Gastrocnemius medialis (tissue), 4 donors: ENCODE measurements at regions not wholly inside any gene's neighbourhood (a gene's known extent, or its start where the extent isn't known, plus 50 kb on each side); places are given as distances from the start of the nearest gene placed in this dataset.

Source experiments
- ATAC-seq, 2 donors: fragments of 150-250 bp; one replicate each; pipeline ENCODE4 v1.9.1; 2016
- DNase-seq, 2 donors: peaks; one replicate each; pipeline ENCODE4 v3.0.0-alpha.2; 2019
- H3K27ac ChIP-seq, 4 donors: fragments of 200-600 bp; sonication (generic); 1 replicate in 1 of 4; 2 replicates in 3 of 4; pipeline ENCODE4 v1.5.1; 2016 to 2018; ENCODE audit warnings: mild to moderate bottlenecking in 2 of 4, moderate library complexity in 1 of 4
- H3K27me3 ChIP-seq, 3 donors: fragments of 200-600 bp; sonication (generic) in 2 of 3; 1 replicate in 1 of 3; 2 replicates in 2 of 3; pipeline versions ENCODE4 v1.5.1 to v1.6.0; 2016 to 2019; ENCODE audit warnings: mild to moderate bottlenecking in 1 of 3, moderate library complexity in 1 of 3
- H3K36me3 ChIP-seq, 2 donors: fragments of 200-600 bp; sonication (generic) in 1 of 2; one replicate each; pipeline ENCODE4 v1.5.1; 2017 to 2018
- H3K4me1 ChIP-seq, 2 donors: fragments of 200-600 bp; sonication (generic) in 1 of 2; one replicate each; pipeline ENCODE4 v1.5.1; 2016 to 2017; ENCODE audit warnings: mild to moderate bottlenecking in 2 of 2
- H3K4me3 ChIP-seq, 4 donors: fragments of 200-600 bp; sonication (generic) in 3 of 4; 1 replicate in 1 of 4; 2 replicates in 3 of 4; pipeline ENCODE4 v1.5.1; 2016 to 2019; ENCODE audit warnings: mild to moderate bottlenecking in 2 of 4
- H3K9me3 ChIP-seq, 3 donors: fragments of 200-600 bp; sonication (generic) in 2 of 3; 1 replicate in 1 of 3; 2 replicates in 2 of 3; pipeline ENCODE4 v1.5.1; 2016 to 2019
- POLR2A ChIP-seq, 2 donors: fragments of 450-650 bp; IDR thresholded peaks; one replicate each; pipeline ENCODE4 v1.6.1; 2017; ENCODE audit warnings: antibody characterized with exemption in 2 of 2, mild to moderate bottlenecking in 2 of 2, moderate library complexity in 2 of 2
- in situ Hi-C, 4 donors: fragments of 200-750 bp; cut with MboI; loops; one replicate each; pipeline versions ENCODE4 v1.15.0 to v1.8.0; 2017; ENCODE audit warnings: low sequenced_read_pairs in 4 of 4
- intact Hi-C: fragments of 100-400 bp; cut with DNase I; formaldehyde crosslinking; loops from one replicate; pipeline ENCODE4 v1.15.1; 2023; ENCODE audit warnings: low total_unique reads
- TF ChIP-seq, protein P1 (sequence below), 5 experiments: fragments of 450-650 bp in 3 of 5; fragments of 200-600 bp in 2 of 5; sonication (generic) in 2 of 5; IDR thresholded peaks in 4 of 5; conservative IDR thresholded peaks in 1 of 5; 1 replicate in 4 of 5; 2 replicates in 1 of 5; pipeline ENCODE4 v1.5.1; 2016 to 2019; ENCODE audit warnings: antibody characterized with exemption in 5 of 5, mild to moderate bottlenecking in 3 of 5, moderate library complexity in 3 of 5

DNA sequence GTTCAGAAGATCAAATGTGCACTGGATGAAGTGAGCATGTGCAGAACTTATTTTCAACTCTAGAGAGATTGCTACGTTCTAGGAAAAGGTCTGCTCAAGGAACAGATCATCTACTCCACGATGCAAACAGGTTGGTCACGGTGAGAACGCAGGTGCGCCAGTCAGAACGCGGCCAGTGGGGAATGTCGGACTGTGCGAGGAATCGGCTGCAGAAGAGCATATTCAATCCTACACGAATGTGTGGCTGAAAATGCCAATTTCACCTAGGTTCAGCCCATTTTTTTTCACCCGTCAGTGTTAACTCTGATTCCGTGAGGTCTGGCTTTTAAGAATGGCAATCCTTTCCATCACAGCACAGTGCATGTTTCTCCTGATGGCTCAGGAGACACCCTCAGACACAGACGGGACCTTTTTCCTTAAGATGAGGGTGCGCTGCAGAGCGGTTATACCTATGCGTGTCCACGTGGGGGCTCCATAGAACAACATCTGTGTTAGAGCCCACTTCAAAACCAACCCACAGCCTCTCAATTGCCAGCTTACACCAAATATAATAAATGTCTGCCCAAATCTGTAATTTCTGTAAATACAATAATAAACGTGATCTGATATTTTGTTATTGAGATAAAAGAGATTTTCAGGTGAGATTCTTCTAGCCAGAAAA is 250.4 kb downstream of the FOXA2 start:
- Histone ChIP-seq H3K27ac (no peak overlapping the region), H3K9me3 (no peaks in the 10 kb centered on the region), H3K4me1 (no peaks in the 10 kb centered on the region), H3K27me3 (peaks cover 0 to 8% (median 0%) of the 10 kb centered on the region in 3 donors), H3K36me3 (no peaks in the 10 kb centered on the region), H3K4me3 (no peak overlapping the region)
- TF ChIP-seq, protein P1, sequence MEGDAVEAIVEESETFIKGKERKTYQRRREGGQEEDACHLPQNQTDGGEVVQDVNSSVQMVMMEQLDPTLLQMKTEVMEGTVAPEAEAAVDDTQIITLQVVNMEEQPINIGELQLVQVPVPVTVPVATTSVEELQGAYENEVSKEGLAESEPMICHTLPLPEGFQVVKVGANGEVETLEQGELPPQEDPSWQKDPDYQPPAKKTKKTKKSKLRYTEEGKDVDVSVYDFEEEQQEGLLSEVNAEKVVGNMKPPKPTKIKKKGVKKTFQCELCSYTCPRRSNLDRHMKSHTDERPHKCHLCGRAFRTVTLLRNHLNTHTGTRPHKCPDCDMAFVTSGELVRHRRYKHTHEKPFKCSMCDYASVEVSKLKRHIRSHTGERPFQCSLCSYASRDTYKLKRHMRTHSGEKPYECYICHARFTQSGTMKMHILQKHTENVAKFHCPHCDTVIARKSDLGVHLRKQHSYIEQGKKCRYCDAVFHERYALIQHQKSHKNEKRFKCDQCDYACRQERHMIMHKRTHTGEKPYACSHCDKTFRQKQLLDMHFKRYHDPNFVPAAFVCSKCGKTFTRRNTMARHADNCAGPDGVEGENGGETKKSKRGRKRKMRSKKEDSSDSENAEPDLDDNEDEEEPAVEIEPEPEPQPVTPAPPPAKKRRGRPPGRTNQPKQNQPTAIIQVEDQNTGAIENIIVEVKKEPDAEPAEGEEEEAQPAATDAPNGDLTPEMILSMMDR (IDR thresholded peaks at IDR 0.05 in 4 of 5, conservative IDR thresholded peaks at IDR 0.05 in 1 of 5) = peak; percentile 48 to 76 (median 58)
- TF ChIP-seq POLR2A (IDR thresholded peaks at IDR 0.05) = no peak
- in situ Hi-C loops = loop anchor here (10.0 to 25.0 kb wide), 4 partner anchors 251 to 1003 kb away; partner anchors contain the start of gene FOXA2 (in 4 of the 4)
- ATAC-seq (peak; percentile 82 to 83), DNase-seq (peak; percentile 25 to 27)
- intact Hi-C loops = loop anchor here (1.0 to 10.0 kb wide), 2 partner anchors 350 to 1011 kb away; no protein-coding TSS in a partner anchor

GRCh38 chr20:22324505-22324904 is 259.9 kb downstream of the FOXA2 start:
- intact Hi-C loops = no loop called here
- no peak for ATAC-seq
- Histone ChIP-seq H3K4me1 (no peaks in the 10 kb centered on the region), H3K36me3 (no peaks in the 10 kb centered on the region), H3K4me3 (no peak overlapping the region), H3K27me3 (no peaks in the 10 kb centered on the region), H3K27ac (no peak overlapping the region), H3K9me3 (no peaks in the 10 kb centered on the region)
- no peak for DNase-seq
- in situ Hi-C loops = loop anchor here in 2 of 4 donors (25.0 kb wide), 2 partner anchors 612 to 663 kb away; partner anchors contain the start of gene PAX1 (in 2 of the 2)
- TF ChIP-seq, protein P1 (IDR thresholded peaks at IDR 0.05 in 4 of 5, conservative IDR thresholded peaks at IDR 0.05 in 1 of 5) = no peak
- TF ChIP-seq POLR2A (IDR thresholded peaks at IDR 0.05) = no peak

DNA sequence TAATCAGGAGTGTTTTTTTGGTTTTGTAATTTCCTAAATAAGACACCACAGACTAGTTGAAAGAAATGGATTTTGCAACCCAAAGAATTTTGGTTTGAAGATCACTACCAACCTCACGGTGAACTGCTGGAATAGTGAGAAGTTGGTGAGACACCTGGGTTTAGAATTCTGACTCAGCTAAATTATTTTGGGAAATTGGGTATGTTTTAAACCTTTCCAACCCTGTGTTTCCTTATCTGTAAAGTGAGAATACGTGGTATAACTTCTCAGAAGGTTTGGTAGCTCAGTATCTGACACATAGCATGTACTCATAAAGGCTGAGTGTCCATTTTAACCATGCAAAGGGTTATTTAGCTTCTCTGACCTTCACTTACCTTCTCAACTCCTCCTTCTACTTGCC is 261.9 kb downstream of the FOXA2 start:
- DNase-seq (no peak), ATAC-seq (no peak)
- Histone ChIP-seq H3K36me3 (no peaks in the 10 kb centered on the region), H3K4me1 (no peaks in the 10 kb centered on the region), H3K27ac (no peak overlapping the region), H3K4me3 (no peak overlapping the region), H3K9me3 (no peaks in the 10 kb centered on the region), H3K27me3 (no peaks in the 10 kb centered on the region)
- intact Hi-C loops = no loop called here
- no peak for TF ChIP-seq POLR2A (IDR thresholded peaks at IDR 0.05)
- TF ChIP-seq, protein P1 (IDR thresholded peaks at IDR 0.05 in 4 of 5, conservative IDR thresholded peaks at IDR 0.05 in 1 of 5) = no peak
- in situ Hi-C loops = loop anchor here in 2 of 4 donors (25.0 kb wide), 2 partner anchors 610 to 665 kb away; partner anchors contain the start of gene PAX1 (in 2 of the 2)

DNA sequence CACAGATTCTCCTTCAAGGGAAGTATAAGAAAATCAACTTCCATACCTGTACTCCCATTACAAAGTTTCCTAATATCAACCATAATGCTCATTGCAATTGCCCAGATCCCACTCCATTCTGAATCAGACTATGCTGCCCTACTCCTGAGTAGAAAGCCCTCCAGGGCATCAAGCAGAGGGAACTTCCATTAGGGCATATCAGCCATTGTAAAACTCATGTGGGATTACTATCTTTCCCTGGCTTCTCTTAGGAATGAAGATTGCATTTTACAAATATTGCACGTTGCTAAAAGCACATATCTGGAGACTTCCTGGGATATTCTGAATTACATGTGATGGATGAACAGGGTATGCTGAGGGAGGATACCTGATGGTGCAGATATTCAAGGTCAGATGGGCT is 263.2 kb downstream of the FOXA2 start:
- H3K27me3 ChIP-seq = no peaks in the 10 kb centered on the region
- no peak for ATAC-seq
- TF ChIP-seq POLR2A (IDR thresholded peaks at IDR 0.05) = no peak
- TF ChIP-seq, protein P1 (IDR thresholded peaks at IDR 0.05 in 4 of 5, conservative IDR thresholded peaks at IDR 0.05 in 1 of 5) = no peak
- no peaks in the 10 kb centered on the region for H3K4me1 ChIP-seq
- in situ Hi-C loops = loop anchor here in 2 of 4 donors (25.0 kb wide), 2 partner anchors 609 to 666 kb away; partner anchors contain the start of gene PAX1 (in 2 of the 2)
- intact Hi-C loops = no loop called here
- no peaks in the 10 kb centered on the region for H3K9me3 ChIP-seq
- H3K4me3 ChIP-seq = no peak overlapping the region
- no peaks in the 10 kb centered on the region for H3K36me3 ChIP-seq
- H3K27ac ChIP-seq = no peak overlapping the region
- no peak for DNase-seq
